ENCODE measurements at regions not wholly inside any gene's neighbourhood (a gene's known extent, or its start where the extent isn't known, plus 50 kb on each side); places are given as distances from the start of the nearest gene placed in this dataset.

GRCh38 chr15:38671675-38672254, 107.2 kb upstream of the RASGRP1 start:
- TF ChIP-seq CTCF (IDR thresholded peaks at IDR 0.05; ENCODE audit: low read depth, low read length, missing control alignments) = no peak
- no peak overlapping the region; the same call in 1 of the 2 replicates for H3K4me3 ChIP-seq (ENCODE audit: low read depth, low read length)
- DNase-seq (ENCODE audit: low read depth) = peak; percentile 78

- TF ChIP-seq CTCF (IDR thresholded peaks at IDR 0.05; ENCODE audit: low read depth, low read length, missing control alignments) = no peak
- no peak overlapping the region for H3K4me3 ChIP-seq (ENCODE audit: low read depth, low read length)
- DNase-seq (ENCODE audit: low read depth) = no peak
Observed at GRCh38 chr15:38672273-38672672, 107.7 kb upstream of the RASGRP1 start.

GRCh38 chr15:38672814-38673670, 108.4 kb upstream of the RASGRP1 start:
- TF ChIP-seq CTCF (IDR thresholded peaks at IDR 0.05; ENCODE audit: low read depth, low read length, missing control alignments) = no peak
- DNase-seq (ENCODE audit: low read depth) = peak; percentile 63
- H3K4me3 ChIP-seq (ENCODE audit: low read depth, low read length) = no peak overlapping the region

- H3K4me3 ChIP-seq (ENCODE audit: low read depth, low read length) = no peak overlapping the region
- no peak for TF ChIP-seq CTCF (IDR thresholded peaks at IDR 0.05; ENCODE audit: low read depth, low read length, missing control alignments)
- DNase-seq (ENCODE audit: low read depth) = no peak
Observed at GRCh38 chr15:38674448-38674847, 109.8 kb upstream of the RASGRP1 start.

GRCh38 chr15:38678281-38678680, 113.7 kb upstream of the RASGRP1 start:
- no peak overlapping the region for H3K4me3 ChIP-seq (ENCODE audit: low read depth, low read length)
- TF ChIP-seq CTCF (IDR thresholded peaks at IDR 0.05; ENCODE audit: low read depth, low read length, missing control alignments) = no peak
- no peak for DNase-seq (ENCODE audit: low read depth)

- H3K4me3 ChIP-seq (ENCODE audit: low read depth, low read length) = no peak overlapping the region
- no peak for DNase-seq (ENCODE audit: low read depth)
- TF ChIP-seq CTCF (IDR thresholded peaks at IDR 0.05; ENCODE audit: low read depth, low read length, missing control alignments) = no peak
Observed at GRCh38 chr15:38680775-38681174, 116.2 kb upstream of the RASGRP1 start.
